Psoas muscle (tissue), 7 donors: ENCODE measurements at regions not wholly inside any gene's neighbourhood (a gene's known extent, or its start where the extent isn't known, plus 50 kb on each side); places are given as distances from the start of the nearest gene placed in this dataset.
A peak's percentile ranks its signal among the peaks of the same experiment; 100 is the strongest.

Experiments used
- ATAC-seq, 4 donors: fragments of 200-7000 bp; cut with Tn5 transposase; one replicate each; pipeline ENCODE4 v1.9.1; 2020; ENCODE audit warnings: moderate library complexity in 3 of 4, mild to moderate bottlenecking in 2 of 4
- DNase-seq, 2 donors: peaks; one replicate each; pipeline ENCODE4 v3.0.0-alpha.2; 2020
- H3K27ac ChIP-seq: fragments of 200-600 bp; one replicate; pipeline ENCODE4 v1.8.0; 2022
- H3K27me3 ChIP-seq, 3 donors: fragments of 200-600 bp in 1 of 3; one replicate each; pipeline versions ENCODE4 v1.6.1 to v1.8.0; 2013 to 2022; ENCODE audit warnings: low read length in 2 of 3, mild to moderate bottlenecking in 2 of 3, moderate library complexity in 1 of 3; ENCODE audit not compliant: insufficient read depth in 3 of 3
- H3K36me3 ChIP-seq, 2 donors: fragments of 200-600 bp in 1 of 2; one replicate each; pipeline versions ENCODE4 v1.6.1 to v1.8.0; 2013 to 2022; ENCODE audit warnings: low read depth in 1 of 2, mild to moderate bottlenecking in 1 of 2, moderate library complexity in 1 of 2; ENCODE audit not compliant: insufficient read depth in 1 of 2
- H3K4me1 ChIP-seq: fragments of 200-600 bp; one replicate; pipeline ENCODE4 v1.8.0; 2022
- H3K4me3 ChIP-seq: fragments of 200-600 bp; one replicate; pipeline ENCODE4 v1.8.0; 2022; ENCODE audit warnings: mild to moderate bottlenecking
- H3K9me3 ChIP-seq: fragments of 200-600 bp; one replicate; pipeline ENCODE4 v1.8.0; 2022
- WGBS, 3 donors: extraction: QIAGEN DNeasy Blood & Tissue Kit; methylation state at CpG; one replicate each; pipeline versions ENCODE4 v1.1.6 to v1.1.7; 2013; 5-methylcytosine and 5-hydroxymethylcytosine counted together
- intact Hi-C, 2 donors: fragments of 100-400 bp; cut with DNase I; formaldehyde crosslinking; loops; one replicate each; pipeline versions ENCODE4 v1.11.0 to v1.14.2; 2022
- TF ChIP-seq, protein P1 (sequence below): fragments of 200-600 bp; IDR thresholded peaks from one replicate; pipeline ENCODE4 v1.8.0; 2022; ENCODE audit warnings: antibody characterized with exemption
- donor health status: healthy with polysubstance abuse.
- donor health status: DM: no; HTN: no; CAD: no; lungs with moderate emphysema.
- donor health status: Bipolar disorder and iron deficiency.
- donor health status: healthy.
- donor health status: DM: yes; HTN: yes; CAD: no.
- donor health status: DM: no; HTN: no; CAD: no.
- donor health status: DM: yes; HTN: yes; CAD: no.

DNA sequence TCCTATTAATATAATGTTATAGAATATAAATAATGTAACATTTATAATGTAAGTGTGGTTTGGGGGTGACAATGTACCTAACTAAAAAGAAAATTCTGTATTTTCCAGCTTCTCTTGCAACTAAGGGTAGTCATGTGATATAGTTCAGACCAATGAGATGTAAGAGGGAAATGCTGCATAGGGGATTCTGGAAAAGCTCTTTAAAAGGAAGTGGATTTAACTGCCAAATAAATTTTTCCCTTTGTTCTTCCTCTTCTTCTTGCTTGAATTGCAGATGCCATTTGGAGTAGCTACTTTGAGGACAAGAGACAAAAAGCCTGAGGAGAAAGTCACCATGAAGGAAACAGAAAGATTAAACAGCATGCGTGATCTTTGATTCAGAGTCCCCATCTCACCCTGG lies 194.3 kb downstream of the PTEN start:
- intact Hi-C loops, result no loop called here
- Histone ChIP-seq H3K36me3 (no peaks in the 10 kb centered on the region), H3K4me1 (no peaks in the 10 kb centered on the region), H3K9me3 (no peaks in the 10 kb centered on the region), H3K4me3 (no peak overlapping the region), H3K27ac (no peak overlapping the region), H3K27me3 (no peaks in the 10 kb centered on the region)
- ATAC-seq (no peak), DNase-seq (no peak)
- TF ChIP-seq, protein P1, sequence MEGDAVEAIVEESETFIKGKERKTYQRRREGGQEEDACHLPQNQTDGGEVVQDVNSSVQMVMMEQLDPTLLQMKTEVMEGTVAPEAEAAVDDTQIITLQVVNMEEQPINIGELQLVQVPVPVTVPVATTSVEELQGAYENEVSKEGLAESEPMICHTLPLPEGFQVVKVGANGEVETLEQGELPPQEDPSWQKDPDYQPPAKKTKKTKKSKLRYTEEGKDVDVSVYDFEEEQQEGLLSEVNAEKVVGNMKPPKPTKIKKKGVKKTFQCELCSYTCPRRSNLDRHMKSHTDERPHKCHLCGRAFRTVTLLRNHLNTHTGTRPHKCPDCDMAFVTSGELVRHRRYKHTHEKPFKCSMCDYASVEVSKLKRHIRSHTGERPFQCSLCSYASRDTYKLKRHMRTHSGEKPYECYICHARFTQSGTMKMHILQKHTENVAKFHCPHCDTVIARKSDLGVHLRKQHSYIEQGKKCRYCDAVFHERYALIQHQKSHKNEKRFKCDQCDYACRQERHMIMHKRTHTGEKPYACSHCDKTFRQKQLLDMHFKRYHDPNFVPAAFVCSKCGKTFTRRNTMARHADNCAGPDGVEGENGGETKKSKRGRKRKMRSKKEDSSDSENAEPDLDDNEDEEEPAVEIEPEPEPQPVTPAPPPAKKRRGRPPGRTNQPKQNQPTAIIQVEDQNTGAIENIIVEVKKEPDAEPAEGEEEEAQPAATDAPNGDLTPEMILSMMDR, result no peak
- 75 to 83% (median 81%) methylated on average over 1 of the region's 1 CpG for WGBS, 3 donors

DNA sequence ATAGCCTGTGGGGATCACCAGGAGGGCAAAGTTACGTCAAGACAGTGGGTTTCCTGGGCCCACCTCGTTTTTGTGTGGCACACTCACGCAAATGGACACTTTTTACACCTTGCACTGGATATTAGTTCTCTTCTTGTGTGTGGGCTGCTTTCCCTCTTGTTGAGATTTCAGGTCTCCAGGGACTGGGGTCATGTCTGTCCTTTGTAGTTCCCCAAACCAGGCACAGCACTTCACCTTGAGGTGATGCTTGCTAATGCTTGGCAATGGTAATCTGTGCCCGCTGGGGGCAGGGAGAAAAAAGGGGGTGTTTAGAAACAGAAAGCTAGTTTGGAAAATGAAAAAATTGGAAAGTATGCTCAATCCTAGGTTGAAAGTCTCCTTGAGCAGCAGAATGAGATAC lies 195.3 kb downstream of the PTEN start:
- intact Hi-C loops, result no loop called here
- Histone ChIP-seq H3K4me1 (no peaks in the 10 kb centered on the region), H3K4me3 (no peak overlapping the region), H3K27ac (no peak overlapping the region), H3K27me3 (no peaks in the 10 kb centered on the region), H3K9me3 (no peaks in the 10 kb centered on the region), H3K36me3 (no peaks in the 10 kb centered on the region)
- no peak for ATAC-seq
- TF ChIP-seq, protein P1, result no peak
- WGBS, 3 donors, result 71 to 95% (median 86%) methylated on average over 4 of the region's 4 CpGs
- no peak for DNase-seq

DNA sequence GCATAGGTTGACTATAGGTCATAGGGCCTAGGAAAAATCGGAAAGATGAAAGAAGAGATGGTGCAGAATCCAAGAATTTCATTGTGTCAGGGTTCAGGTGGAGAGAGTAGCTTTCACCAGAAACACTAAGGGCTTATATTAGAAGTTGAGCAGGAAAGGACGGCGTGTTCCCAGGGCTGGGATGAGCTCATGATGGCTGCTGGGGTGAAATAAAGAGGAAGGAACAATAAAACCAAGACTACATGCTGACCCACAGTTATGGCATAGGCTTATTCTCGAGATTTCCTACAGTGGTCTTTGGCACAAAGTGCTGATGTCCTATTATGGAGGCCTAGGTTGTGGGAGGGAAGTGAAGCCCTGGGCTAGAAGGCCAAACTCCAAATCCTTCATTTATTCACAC lies 195.8 kb downstream of the PTEN start:
- 62 to 77% (median 68%) methylated on average over 4 of the region's 4 CpGs for WGBS, 3 donors
- TF ChIP-seq, protein P1, result no peak
- Histone ChIP-seq H3K4me1 (no peaks in the 10 kb centered on the region), H3K27me3 (no peaks in the 10 kb centered on the region), H3K27ac (no peak overlapping the region), H3K9me3 (no peaks in the 10 kb centered on the region), H3K4me3 (no peak overlapping the region), H3K36me3 (no peaks in the 10 kb centered on the region)
- DNase-seq (no peak), ATAC-seq (no peak)
- intact Hi-C loops, result no loop called here

DNA sequence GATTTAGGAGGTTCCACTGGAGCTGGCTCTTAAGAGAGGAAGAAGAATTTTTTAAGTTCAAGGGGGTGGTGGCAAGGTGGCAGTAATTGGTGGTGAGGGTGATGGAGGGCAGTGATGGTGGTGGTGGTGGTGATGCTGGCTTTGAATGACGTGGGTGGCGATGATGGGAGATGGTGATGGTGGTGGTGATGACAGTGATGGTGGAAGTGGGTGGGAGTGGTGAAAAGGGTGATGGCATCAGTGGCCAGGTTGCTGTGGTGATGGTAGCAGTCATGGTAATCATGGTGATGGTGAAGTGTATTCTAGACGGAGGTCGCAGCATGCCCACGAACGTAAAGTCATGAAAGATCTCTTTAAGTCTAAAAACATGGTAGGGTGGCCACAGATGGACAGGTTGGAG lies 197.3 kb downstream of the PTEN start:
- ATAC-seq (no peak), DNase-seq (no peak)
- no peak overlapping the region for H3K27ac ChIP-seq
- 93 to 97% (median 94%) methylated on average over 6 of the region's 6 CpGs for WGBS, 3 donors
- no peak overlapping the region for H3K4me3 ChIP-seq
- no peaks in the 10 kb centered on the region for H3K9me3 ChIP-seq
- H3K27me3 ChIP-seq, result no peaks in the 10 kb centered on the region
- TF ChIP-seq, protein P1, result no peak
- H3K4me1 ChIP-seq, result no peaks in the 10 kb centered on the region
- no peaks in the 10 kb centered on the region for H3K36me3 ChIP-seq
- intact Hi-C loops, result no loop called here

DNA sequence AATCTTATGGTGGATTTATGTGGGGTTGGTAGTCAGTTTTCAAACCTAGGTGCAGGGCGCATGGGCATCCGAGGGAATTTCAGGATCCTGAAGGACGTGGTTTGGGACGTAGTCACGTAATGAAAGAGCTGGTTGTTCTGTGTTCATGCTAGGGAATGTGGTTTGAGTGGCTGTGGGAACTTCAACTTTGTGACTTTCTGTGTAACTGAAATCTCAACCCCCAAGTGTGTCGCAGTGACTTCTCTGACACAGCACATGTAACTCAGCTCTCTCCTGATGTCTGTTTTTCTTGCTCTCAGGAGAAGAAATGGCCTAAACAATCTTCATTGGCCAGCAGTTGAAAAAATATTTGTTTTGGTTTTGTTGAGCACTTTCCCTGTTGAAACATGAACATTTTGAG lies 199.0 kb downstream of the PTEN start:
- H3K27me3 ChIP-seq, result no peaks in the 10 kb centered on the region
- DNase-seq (no peak), ATAC-seq (no peak)
- no peaks in the 10 kb centered on the region for H3K36me3 ChIP-seq
- TF ChIP-seq, protein P1, result no peak
- H3K4me3 ChIP-seq, result no peak overlapping the region
- intact Hi-C loops, result no loop called here
- WGBS, 3 donors, result 67 to 85% (median 70%) methylated on average over 6 of the region's 6 CpGs
- H3K4me1 ChIP-seq, result no peaks in the 10 kb centered on the region
- H3K9me3 ChIP-seq, result no peaks in the 10 kb centered on the region
- H3K27ac ChIP-seq, result peak overlapping the region; percentile 53
